Urothelium cell line (cell line): ENCODE measurements at regions not wholly inside any gene's neighbourhood (a gene's known extent, or its start where the extent isn't known, plus 50 kb on each side); places are given as distances from the start of the nearest gene placed in this dataset.
"Not testable (repeated sequence)": the region's sequence is repeated elsewhere in the genome, so short reads cannot be mapped to it uniquely, and the experiment has no call there.

Source experiments
- DNase-seq: peaks from one replicate; pipeline ENCODE4 v3.0.0; 2011; ENCODE audit warnings: low spot score, mixed read lengths
- FAIRE-seq: peaks from 2 replicates; lab custom pipeline; 2011; peaks lifted over from hg19 to GRCh38; lab: Jason Lieb, UNC

DNA sequence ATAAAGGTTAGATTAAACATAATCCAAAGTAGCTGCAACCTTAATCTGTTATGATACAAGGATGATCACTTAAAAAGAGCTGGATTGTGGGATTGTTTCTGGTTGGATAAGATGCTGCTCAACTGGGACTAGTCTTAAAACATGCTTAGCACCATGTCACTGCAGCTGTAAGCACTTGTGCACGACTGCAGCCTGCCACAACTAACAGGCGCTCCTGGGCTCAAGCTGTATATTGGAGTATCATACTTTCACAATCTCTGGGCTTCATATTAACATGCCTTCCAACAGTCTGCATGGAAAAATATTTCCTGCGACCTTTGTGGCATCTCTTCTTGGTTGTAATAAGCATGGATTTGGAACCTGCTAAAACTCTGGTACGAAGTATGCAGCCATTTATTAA, 493.0 kb upstream of the PITX2 start:
- FAIRE-seq = no peak
- DNase-seq = no peak

- no peak for DNase-seq
- no peak for FAIRE-seq
These were observed 497.3 kb upstream of the PITX2 start for GRCh38 chr4:111120191-111120590.

GRCh38 chr4:111126340-111126739, 503.5 kb upstream of the PITX2 start:
- FAIRE-seq = no peak

DNA sequence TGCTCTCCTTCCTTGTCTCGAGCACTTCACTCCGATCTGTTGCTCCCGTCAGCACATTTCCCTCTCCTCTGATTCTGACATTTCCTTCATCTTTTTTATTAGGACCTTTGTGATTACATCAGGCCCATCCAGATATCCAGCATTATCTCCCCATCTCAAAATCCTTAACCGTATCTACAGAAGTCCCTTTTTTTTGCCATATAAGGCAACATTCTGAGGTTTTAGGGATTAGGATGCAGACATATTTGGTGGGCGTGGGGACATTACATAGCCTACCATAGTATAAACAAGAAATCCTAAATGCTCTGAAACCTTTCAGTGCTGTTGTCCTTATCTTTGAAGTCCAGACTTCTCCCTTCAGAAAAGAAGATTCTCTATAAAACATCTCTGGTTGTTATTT, 505.0 kb upstream of the PITX2 start:
- DNase-seq (no peak), FAIRE-seq (no peak)

More at GRCh38 chr4:111126340-111126739, 503.5 kb upstream of the PITX2 start:
- no peak for DNase-seq

DNA sequence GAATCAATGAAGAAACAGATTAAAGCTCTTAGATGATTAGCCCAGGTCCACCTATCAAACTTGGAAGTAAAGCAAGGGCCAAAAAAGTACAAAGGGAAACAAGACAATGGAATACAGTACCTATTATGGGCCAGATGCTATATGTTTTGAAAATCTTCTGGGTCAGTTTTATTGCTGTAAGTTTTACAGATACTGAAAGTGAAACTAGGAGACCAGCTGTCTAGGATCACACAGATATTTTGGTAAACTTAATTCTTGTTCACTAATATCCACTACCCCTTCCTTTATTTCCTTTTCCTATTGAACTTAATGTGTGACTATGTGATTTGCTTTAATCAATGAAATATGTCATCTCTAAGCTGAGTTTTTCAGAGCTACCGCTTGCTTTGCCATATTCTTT, 505.4 kb upstream of the PITX2 start:
- no peak for DNase-seq
- no peak for FAIRE-seq

GRCh38 chr4:111136438-111136837, 513.6 kb upstream of the PITX2 start:
- DNase-seq (no peak), FAIRE-seq (no peak)

GRCh38 chr4:111136967-111137366, 514.1 kb upstream of the PITX2 start:
- DNase-seq (no peak), FAIRE-seq (no peak)

- FAIRE-seq = no peak
- DNase-seq = no peak
These were observed 520.6 kb upstream of the PITX2 start for GRCh38 chr4:111143510-111143909.

- no peak for FAIRE-seq
- DNase-seq = no peak
These were observed 532.1 kb upstream of the PITX2 start for GRCh38 chr4:111154934-111155333.

GRCh38 chr4:111164556-111164955, 541.7 kb upstream of the PITX2 start:
- not testable (repeated sequence) for DNase-seq, FAIRE-seq

GRCh38 chr4:111174331-111174730, 551.5 kb upstream of the PITX2 start:
- FAIRE-seq (no peak), DNase-seq (no peak)

DNA sequence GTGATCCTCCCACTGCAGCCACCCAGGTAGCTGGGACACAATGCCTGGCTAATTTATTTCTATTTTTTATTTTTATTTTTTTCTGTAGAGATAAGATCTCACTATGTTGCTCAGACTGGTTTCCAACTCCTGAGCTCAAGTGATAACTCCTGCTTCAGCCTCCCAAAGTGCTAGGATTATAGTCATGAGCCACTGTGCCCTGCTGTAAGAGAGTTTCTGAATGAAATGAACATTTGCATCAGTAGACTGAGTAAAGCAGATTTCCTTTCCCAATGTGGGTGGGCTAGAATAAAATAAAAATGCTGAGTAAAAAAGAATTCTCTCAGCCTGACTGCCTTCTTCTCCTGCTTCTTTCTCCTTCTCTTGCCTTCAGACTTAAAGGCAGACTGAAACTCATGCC, 555.4 kb upstream of the PITX2 start:
- DNase-seq (no peak), FAIRE-seq (no peak)

- no peak for FAIRE-seq
These were observed 564.2 kb upstream of the PITX2 start for GRCh38 chr4:111187108-111187507.

GRCh38 chr4:111198446-111198845, 575.6 kb upstream of the PITX2 start:
- FAIRE-seq (no peak), DNase-seq (no peak)

More at GRCh38 chr4:111187108-111187507, 564.2 kb upstream of the PITX2 start:
- no peak for DNase-seq

- no peak for DNase-seq
- peak; percentile 53 for FAIRE-seq
These were observed 581.9 kb upstream of the PITX2 start for GRCh38 chr4:111204797-111205196.

DNA sequence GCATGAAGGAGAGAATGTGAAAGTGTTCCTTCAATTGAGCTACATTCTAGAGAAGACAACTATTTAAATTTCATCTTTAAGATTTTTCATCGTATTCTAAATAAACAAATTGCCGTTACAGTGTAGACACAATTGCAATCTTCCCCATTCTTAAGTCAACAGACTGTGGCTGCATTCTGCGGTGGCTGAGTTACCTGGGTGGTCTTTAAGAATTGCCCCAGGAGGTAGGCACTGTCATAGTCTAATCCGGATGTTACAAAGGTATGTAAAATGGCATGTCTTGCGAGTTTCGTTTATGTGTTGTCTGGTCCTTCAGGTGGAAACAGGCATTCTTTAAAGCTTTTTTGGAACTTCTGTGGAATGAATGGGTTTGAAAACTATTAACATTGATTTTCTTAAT, 586.1 kb upstream of the PITX2 start:
- FAIRE-seq (no peak), DNase-seq (no peak)

DNA sequence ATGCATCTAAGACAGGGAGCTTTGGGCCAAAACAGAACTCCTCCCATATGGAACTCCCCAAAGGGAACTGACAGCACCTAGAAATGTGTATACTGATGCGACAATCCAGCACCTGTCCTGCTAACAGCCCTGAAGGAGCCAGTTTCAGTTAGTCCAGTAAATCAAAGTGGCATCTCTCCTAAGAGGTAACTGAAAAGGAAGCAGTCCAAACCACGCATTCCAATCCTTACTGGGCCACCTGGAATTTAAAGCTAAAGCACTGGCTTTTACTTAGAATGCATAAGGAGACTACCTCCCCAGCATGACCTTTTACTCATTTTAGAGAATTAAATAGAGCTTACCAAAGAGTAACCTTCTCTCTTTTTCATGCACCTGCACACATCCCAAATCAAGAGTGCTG, 586.8 kb upstream of the PITX2 start:
- FAIRE-seq (no peak), DNase-seq (peak; percentile 13)

DNA sequence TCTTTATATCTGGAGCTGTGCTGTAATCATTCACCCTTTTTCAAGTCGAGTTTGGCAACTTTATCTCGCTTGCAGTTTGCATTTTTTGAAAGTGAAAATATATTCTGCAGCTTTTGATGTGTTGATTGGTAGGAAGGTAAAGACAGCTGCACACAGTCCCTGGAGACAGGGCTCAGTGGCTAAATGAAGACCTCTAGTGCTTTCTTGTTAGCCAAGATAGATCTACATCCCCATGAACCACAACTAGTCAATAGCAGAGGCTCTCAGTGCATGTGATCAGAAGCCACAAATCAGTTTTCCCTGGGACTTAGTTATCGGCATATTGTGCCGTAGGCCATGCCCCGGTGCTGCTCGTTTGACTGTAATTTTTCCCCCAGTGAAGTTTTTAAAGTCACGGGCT, 587.7 kb upstream of the PITX2 start:
- no peak for FAIRE-seq

DNA sequence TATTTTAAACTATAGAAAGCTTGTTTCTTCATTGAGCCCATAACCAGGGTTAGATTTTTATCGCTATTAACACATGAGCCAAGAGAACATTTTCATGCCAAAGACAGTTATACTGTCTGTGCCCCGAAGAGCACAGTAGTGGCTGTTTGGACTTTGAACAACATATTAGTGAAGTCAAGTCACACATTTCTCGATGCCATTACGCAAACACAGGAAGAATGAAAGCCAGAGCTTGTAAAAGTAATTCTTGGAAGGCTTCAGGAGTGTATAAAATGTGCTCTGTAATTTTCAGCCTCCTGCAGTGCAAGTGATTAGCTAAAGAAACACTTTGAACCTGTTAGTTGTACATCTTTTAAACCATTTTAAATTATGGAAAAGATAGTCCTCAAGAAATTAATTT, 590.7 kb upstream of the PITX2 start:
- FAIRE-seq = no peak
- no peak for DNase-seq

More for the DNA sequence above, 587.7 kb upstream of the PITX2 start:
- DNase-seq = no peak

DNA sequence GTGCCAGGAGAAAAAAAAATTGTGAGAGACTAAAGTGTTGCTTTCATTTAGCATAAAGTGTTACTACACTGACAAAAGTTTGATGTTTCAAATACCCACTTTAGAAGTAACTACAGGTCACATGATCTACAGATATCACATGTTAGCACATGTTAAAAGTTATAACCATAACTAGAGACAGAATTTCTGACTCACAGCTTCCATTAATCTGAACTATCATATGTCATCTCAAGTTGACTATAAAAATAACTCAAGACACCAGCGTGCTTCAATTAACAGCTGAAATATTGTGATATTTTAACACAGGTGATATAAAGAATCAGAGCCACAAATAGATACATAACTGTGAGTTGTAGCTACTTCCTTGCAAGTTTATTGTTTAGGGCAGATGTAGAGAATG, 591.5 kb upstream of the PITX2 start:
- DNase-seq = no peak
- no peak for FAIRE-seq

GRCh38 chr4:111215755-111216154, 592.9 kb upstream of the PITX2 start:
- no peak for FAIRE-seq
- no peak for DNase-seq

- no peak for DNase-seq
These were observed 593.9 kb upstream of the PITX2 start for GRCh38 chr4:111216791-111217190.

GRCh38 chr4:111221371-111221770, 598.5 kb upstream of the PITX2 start:
- DNase-seq (no peak), FAIRE-seq (no peak)

More at GRCh38 chr4:111216791-111217190, 593.9 kb upstream of the PITX2 start:
- no peak for FAIRE-seq

DNA sequence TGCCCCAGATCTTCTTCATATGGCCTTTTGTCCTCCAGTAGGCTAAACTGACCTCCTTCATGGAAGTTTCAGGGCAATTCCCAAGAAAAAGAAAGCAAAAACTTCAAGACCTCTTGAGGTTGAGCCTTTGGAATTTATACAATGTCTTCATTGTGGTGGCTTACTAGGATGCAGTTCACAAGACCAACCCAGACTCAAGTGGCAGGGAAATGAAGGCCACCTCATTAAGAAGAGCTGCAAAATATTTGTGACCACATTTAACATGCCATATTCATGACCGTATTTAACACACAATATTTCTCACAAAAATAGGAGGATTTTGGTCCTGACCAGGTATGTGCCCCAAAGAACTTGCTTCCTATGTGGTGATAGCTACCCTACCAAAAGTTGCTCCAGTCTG, 605.5 kb upstream of the PITX2 start:
- peak; percentile 14 for DNase-seq
- FAIRE-seq = no peak
